ENCODE measurements at regions not wholly inside any gene's neighbourhood (a gene's known extent, or its start where the extent isn't known, plus 50 kb on each side); places are given as distances from the start of the nearest gene placed in this dataset.

DNA sequence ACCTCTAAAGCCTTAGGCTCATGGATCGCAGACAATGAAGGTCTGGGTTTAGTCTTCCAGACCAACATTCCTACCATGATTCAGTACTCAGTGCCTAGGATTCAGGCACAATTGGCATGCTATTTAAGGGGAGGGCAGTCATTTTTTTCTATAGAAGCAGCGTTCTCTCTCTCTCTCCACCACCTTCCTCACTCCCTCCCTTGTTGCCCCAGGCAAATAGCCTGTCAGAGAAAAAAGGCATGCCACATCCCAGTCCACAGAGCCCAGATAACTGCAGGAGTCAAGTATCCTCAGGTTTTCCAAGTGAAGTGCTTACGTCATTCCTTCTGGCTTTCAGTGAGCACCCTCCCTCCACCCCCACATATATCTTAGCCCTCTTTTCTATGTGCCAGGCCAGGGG lies 533.0 kb downstream of the BCOR start:
- TF ChIP-seq, protein P1, sequence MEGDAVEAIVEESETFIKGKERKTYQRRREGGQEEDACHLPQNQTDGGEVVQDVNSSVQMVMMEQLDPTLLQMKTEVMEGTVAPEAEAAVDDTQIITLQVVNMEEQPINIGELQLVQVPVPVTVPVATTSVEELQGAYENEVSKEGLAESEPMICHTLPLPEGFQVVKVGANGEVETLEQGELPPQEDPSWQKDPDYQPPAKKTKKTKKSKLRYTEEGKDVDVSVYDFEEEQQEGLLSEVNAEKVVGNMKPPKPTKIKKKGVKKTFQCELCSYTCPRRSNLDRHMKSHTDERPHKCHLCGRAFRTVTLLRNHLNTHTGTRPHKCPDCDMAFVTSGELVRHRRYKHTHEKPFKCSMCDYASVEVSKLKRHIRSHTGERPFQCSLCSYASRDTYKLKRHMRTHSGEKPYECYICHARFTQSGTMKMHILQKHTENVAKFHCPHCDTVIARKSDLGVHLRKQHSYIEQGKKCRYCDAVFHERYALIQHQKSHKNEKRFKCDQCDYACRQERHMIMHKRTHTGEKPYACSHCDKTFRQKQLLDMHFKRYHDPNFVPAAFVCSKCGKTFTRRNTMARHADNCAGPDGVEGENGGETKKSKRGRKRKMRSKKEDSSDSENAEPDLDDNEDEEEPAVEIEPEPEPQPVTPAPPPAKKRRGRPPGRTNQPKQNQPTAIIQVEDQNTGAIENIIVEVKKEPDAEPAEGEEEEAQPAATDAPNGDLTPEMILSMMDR (IDR thresholded peaks at IDR 0.05 in 8 of 11, conservative IDR thresholded peaks at IDR 0.05 in 3 of 11) = no peak
- TF ChIP-seq POLR2A (IDR thresholded peaks at IDR 0.05) = no peak

All from spleen (tissue), 7 donors.